ENCODE measurements at regions not wholly inside any gene's neighbourhood (a gene's known extent, or its start where the extent isn't known, plus 50 kb on each side); places are given as distances from the start of the nearest gene placed in this dataset.
A peak's percentile ranks its signal among the peaks of the same experiment; 100 is the strongest.

GRCh38 chr6:4294636-4295035, 159.3 kb upstream of the ECI2 start:
- intact Hi-C loops (cut with DNase I): no loop called here
- Histone ChIP-seq H3K4me3 (replicated peaks in 1 of 3) (no peak overlapping the region), H3K27ac (no peak overlapping the region), H3K36me3 (no peaks in the 10 kb centered on the region), H3K27me3 (no peaks in the 10 kb centered on the region), H3K4me1 (peaks cover 12 to 14% of the 10 kb centered on the region in 2 donors), H3K9me3 (no peaks in the 10 kb centered on the region)
- 95 to 98% methylated on average over 6 to 7 of the region's 9 CpGs for WGBS, 2 donors
- TF ChIP-seq POLR2A (IDR thresholded peaks at IDR 0.05): no peak
- TF ChIP-seq CTCF (IDR thresholded peaks at IDR 0.05): no peak
- DNase-seq: no peak

- no peaks in the 10 kb centered on the region for H3K27me3 ChIP-seq
- no peak for TF ChIP-seq CTCF (IDR thresholded peaks at IDR 0.05)
- no peak for TF ChIP-seq POLR2A (IDR thresholded peaks at IDR 0.05)
- WGBS, 2 donors: 56 to 63% methylated on average over 11 of the region's 11 CpGs
- H3K4me1 ChIP-seq: peaks cover 4 to 7% of the 10 kb centered on the region in 2 donors
- no peak overlapping the region for H3K4me3 ChIP-seq (replicated peaks in 1 of 3)
- DNase-seq: peak in 1 of 2 donors; percentile 8
- H3K36me3 ChIP-seq: no peaks in the 10 kb centered on the region
- no peaks in the 10 kb centered on the region for H3K9me3 ChIP-seq
- intact Hi-C loops (cut with DNase I): no loop called here
- H3K27ac ChIP-seq: no peak overlapping the region
Observed at GRCh38 chr6:4291453-4292403, 156.4 kb upstream of the ECI2 start.

- no peak for TF ChIP-seq POLR2A (IDR thresholded peaks at IDR 0.05)
- no peak for TF ChIP-seq CTCF (IDR thresholded peaks at IDR 0.05)
- Histone ChIP-seq H3K4me3 (replicated peaks in 1 of 3) (no peak overlapping the region), H3K4me1 (peaks cover 0 to 4% of the 10 kb centered on the region in 2 donors), H3K27me3 (no peaks in the 10 kb centered on the region), H3K36me3 (no peaks in the 10 kb centered on the region), H3K27ac (no peak overlapping the region), H3K9me3 (no peaks in the 10 kb centered on the region)
- DNase-seq: no peak
- intact Hi-C loops (cut with DNase I): no loop called here
- 93 to 94% methylated on average over 4 of the region's 4 CpGs for WGBS, 2 donors
Observed at GRCh38 chr6:4289770-4290320, 154.5 kb upstream of the ECI2 start.

GRCh38 chr6:4287811-4288244, 152.5 kb upstream of the ECI2 start:
- Histone ChIP-seq H3K27ac (no peak overlapping the region), H3K36me3 (no peaks in the 10 kb centered on the region), H3K27me3 (no peaks in the 10 kb centered on the region), H3K4me3 (replicated peaks in 1 of 3) (no peak overlapping the region), H3K4me1 (peaks cover 0 to 4% of the 10 kb centered on the region in 2 donors), H3K9me3 (no peaks in the 10 kb centered on the region)
- no peak for TF ChIP-seq POLR2A (IDR thresholded peaks at IDR 0.05)
- no peak for TF ChIP-seq CTCF (IDR thresholded peaks at IDR 0.05)
- intact Hi-C loops (cut with DNase I): no loop called here
- 29 to 30% methylated on average over 11 of the region's 11 CpGs for WGBS, 2 donors
- peak in 1 of 2 donors; percentile 6 for DNase-seq

GRCh38 chr6:4287372-4287771, 152.0 kb upstream of the ECI2 start:
- H3K27me3 ChIP-seq: no peaks in the 10 kb centered on the region
- 77 to 84% methylated on average over 7 of the region's 7 CpGs for WGBS, 2 donors
- peaks cover 0 to 4% of the 10 kb centered on the region in 2 donors for H3K4me1 ChIP-seq
- no peaks in the 10 kb centered on the region for H3K36me3 ChIP-seq
- H3K27ac ChIP-seq: no peak overlapping the region
- no peak for DNase-seq
- no peaks in the 10 kb centered on the region for H3K9me3 ChIP-seq
- TF ChIP-seq POLR2A (IDR thresholded peaks at IDR 0.05) (no peak), CTCF (IDR thresholded peaks at IDR 0.05) (no peak)
- H3K4me3 ChIP-seq (replicated peaks in 1 of 3): no peak overlapping the region
- intact Hi-C loops (cut with DNase I): no loop called here
